Fibroblast of skin of back (primary cell): ENCODE measurements at regions not wholly inside any gene's neighbourhood (a gene's known extent, or its start where the extent isn't known, plus 50 kb on each side); places are given as distances from the start of the nearest gene placed in this dataset.
"Not testable (repeated sequence)": the region's sequence is repeated elsewhere in the genome, so short reads cannot be mapped to it uniquely, and the experiment has no call there.

ENCODE experiments used
- DNase-seq: peaks from one replicate; pipeline ENCODE4 v3.0.0-alpha.2; 2013

DNA sequence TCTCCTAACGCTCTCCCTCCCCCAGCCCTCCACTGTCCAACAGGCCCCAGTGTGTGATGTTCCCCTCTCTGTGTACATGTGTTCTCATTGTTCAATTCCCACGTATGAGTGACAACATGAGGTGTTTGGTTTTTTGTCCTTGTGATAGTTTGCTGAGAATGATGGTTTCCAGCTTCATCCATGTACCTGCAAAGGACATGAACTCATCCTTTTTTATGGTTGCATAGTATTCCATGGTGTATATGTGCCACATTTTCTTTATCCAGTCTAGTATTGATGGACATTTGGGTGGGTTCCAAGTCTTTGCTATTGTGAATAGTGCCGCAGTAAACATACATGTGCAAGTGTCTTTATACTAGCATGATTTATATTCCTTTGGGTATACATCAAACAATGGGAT lies 347.4 kb downstream of the MAGEE1 start:
- DNase-seq: not testable (repeated sequence)

- no peak for DNase-seq
Observed at GRCh38 chrX:76796311-76796710, 368.8 kb downstream of the MAGEE1 start.

GRCh38 chrX:76802708-76803107 lies 375.2 kb downstream of the MAGEE1 start:
- no peak for DNase-seq

DNA sequence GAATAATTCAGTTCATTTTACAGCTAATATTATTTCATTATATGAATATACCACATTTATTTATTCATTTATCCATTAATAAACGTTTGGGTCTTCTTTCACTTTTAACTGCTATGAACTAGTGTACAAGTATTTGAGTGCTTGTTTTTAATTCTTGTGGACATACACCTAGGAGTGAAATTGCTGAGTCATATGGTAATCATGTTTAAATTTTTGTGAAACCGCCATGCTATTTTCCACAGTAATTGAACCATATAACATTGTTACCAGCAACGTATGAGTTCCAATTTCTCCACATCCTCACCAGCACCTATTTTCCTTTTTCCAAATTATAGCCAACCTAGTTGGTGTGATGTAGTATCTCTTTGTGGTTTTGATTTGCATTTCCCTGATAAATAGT lies 388.2 kb downstream of the MAGEE1 start:
- DNase-seq: no peak

DNA sequence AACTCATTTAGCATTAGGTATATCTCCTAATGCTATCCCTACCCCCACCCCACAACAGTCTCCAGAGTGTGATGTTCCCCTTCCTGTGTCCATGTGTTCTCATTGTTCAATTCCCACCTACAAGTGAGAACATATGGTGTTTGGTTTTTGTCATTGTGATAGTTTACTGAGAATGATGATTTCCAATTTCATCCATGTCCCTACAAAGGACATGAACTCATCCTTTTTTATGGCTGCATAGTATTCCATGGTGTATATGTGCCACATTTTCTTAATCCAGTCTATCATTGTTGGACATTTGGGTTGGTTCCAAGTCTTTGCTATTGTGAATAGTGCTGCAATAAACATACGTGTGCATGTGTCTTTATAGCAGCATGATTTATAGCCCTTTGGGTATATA lies 389.8 kb downstream of the MAGEE1 start:
- DNase-seq: not testable (repeated sequence)

GRCh38 chrX:76821276-76821675 lies 393.8 kb downstream of the MAGEE1 start:
- no peak for DNase-seq

- no peak for DNase-seq
Observed at GRCh38 chrX:76827672-76828071, 400.2 kb downstream of the MAGEE1 start.

- not testable (repeated sequence) for DNase-seq
Observed at GRCh38 chrX:76840902-76841301, 413.4 kb downstream of the MAGEE1 start.

DNA sequence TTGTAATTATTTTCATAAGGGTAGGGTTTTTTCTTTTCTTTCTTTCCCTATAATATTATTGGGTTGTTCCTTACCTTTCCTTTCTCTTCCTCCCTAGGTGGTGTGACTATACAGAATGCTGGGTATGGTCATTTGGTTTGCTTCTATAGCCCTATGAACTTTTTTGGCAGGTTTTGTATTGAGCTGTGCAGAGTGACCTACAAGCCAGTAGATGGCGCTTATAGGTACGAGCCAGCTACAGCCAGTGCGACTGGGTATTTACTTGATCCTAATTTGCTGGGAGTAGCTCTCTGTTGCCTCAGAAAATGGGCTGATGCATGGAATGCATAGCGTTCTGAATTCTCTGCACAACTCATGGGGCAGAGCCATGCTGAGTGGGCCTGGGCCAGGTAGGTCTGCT lies 423.3 kb downstream of the MAGEE1 start:
- DNase-seq: no peak

DNA sequence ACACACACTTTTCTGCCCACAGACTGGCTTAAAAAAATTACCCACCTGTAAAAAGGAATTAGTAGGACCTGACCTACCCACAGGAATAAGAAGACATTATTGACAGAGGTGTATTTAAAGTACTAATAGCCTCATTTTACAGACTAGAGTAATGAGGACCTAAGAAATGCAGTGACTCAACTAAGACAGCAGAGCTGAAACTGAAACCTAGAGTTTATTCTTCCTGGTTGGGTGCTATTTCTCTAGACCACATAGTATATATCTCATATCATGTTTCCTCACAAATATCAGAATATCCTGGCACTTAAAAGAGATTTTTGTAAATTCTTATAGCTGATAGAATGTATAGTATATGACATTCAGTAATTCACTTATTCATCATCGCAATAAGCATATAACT lies 435.0 kb downstream of the MAGEE1 start:
- no peak for DNase-seq

- DNase-seq: no peak
Observed at GRCh38 chrX:76893930-76894329, 466.4 kb downstream of the MAGEE1 start.

- DNase-seq: no peak
Observed at GRCh38 chrX:76915836-76916235, 488.3 kb downstream of the MAGEE1 start.

GRCh38 chrX:76918033-76918432 lies 490.5 kb downstream of the MAGEE1 start:
- DNase-seq: no peak

GRCh38 chrX:76919761-76920160 lies 492.3 kb downstream of the MAGEE1 start:
- no peak for DNase-seq

DNA sequence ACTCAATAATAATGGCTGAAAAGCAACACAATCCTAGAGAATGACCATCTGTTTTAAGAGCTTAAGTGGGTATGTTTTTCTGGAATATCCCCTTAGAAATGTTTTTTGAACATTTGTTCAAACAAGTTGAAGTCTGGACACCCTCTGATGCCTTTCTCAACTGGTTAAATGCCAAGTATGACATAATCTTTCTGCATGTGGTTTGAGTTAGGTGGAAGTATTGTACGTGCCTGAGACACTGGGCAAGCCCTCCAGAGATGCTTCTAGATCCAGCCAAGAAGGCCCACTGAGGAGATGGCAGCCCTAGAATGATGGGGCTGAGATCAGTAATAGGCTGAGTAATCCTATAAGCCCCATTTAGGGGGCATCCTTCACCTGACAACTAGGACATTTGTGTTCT lies 493.1 kb downstream of the MAGEE1 start:
- no peak for DNase-seq

- DNase-seq: no peak
Observed at GRCh38 chrX:76921176-76921575, 493.7 kb downstream of the MAGEE1 start.

GRCh38 chrX:76922100-76922499 lies 494.6 kb downstream of the MAGEE1 start:
- DNase-seq: no peak

DNA sequence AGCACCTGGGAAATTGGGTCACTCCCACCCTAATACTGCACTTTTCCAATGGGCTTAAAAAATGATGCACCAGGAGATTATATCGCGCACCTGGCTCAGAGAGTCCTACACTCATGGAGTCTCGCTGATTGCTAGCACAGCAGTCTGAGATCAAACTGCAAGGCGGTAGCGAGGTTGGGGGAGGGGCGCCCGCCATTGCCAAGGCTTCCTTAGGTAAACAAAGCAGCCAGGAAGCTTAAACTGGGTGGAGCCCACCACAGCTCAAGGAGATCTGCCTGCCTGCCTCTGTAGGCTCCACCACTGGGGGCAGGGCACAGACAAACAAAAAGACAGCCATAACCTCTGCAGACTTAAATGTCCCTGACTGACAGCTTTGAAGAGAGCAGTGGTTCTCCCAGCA lies 497.1 kb downstream of the MAGEE1 start:
- DNase-seq: not testable (repeated sequence)

DNA sequence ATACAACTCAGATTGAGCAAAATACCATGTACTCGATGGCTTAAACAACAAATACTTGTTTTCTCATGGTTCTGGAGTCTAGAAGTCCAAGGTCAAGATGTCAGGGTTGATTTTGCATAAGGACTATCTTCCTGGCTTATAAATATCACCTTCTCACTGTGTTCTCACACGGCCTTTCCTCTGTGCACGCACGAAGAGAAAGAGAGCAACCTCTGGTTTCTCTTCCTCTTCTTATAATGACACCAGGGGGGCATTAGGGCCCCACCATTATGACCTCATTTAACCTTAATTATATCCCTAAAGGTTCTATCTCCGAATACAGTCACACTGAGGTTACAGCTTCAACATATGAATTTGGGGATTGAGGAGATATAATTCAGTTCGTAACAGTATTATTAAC lies 504.0 kb downstream of the MAGEE1 start:
- no peak for DNase-seq

GRCh38 chrX:76957485-76957884 lies 489.7 kb upstream of the FGF16 start:
- DNase-seq: no peak

- DNase-seq: no peak
Observed at GRCh38 chrX:76971393-76972376, 475.5 kb upstream of the FGF16 start.

- no peak for DNase-seq
Observed at GRCh38 chrX:76977452-76977851, 469.7 kb upstream of the FGF16 start.

- DNase-seq: no peak
Observed at GRCh38 chrX:76987381-76987780, 459.8 kb upstream of the FGF16 start.

DNA sequence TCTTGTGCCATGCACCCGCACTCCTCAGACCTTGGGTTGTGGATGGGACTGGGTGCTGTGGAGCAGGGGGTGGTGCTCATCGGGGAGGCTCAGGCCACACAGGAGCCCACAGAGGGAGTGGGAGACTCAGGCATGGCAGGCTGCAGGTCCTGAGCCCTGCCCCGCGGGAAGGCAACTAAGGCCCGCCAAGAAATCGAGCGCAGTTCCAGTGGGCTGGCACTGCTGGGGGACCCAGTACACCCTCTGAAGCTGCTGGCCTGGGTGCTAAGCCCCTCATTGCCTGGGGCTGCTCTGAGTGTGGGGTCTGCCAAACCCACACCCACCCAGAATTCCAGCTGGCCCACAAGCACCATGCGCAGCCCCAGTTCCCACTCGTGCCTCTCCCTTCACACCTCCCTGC lies 450.5 kb upstream of the FGF16 start:
- no peak for DNase-seq

- DNase-seq: no peak
Observed at GRCh38 chrX:77003530-77003929, 443.7 kb upstream of the FGF16 start.
